ENCODE measurements at regions not wholly inside any gene's neighbourhood (a gene's known extent, or its start where the extent isn't known, plus 50 kb on each side); places are given as distances from the start of the nearest gene placed in this dataset.

GRCh38 chr1:228898582-228898992, 163.3 kb downstream of the RHOU start:
- DNase-seq: no peak

DNA sequence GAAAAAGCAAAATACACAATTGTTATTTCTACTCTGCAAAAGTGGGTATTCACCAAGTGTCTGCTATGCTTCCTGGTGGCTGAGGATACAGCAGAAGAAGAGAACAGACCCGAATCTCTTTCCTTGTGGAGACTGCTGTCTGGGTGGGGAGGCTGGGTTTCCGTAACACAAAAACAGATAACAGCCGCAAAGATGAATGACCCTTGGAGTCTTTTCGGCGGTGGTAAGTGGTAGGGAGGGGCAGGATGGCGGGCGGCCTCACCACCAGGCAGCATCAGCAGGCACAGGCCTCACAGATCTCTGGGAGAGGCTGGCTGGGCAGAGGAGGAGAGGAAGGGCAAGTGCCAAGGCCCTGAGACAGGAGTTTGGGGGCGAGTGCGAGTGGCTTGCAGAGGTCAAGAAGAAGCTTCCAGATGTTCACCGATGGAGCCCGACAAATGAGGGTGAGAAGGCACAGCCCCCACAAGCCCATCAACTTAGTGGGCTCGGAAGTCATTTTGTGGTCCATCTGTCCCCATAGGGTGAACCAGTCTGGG, 164.2 kb downstream of the RHOU start:
- DNase-seq: no peak

GRCh38 chr1:228900099-228900885, 165.0 kb downstream of the RHOU start:
- DNase-seq: peak; percentile 89

DNA sequence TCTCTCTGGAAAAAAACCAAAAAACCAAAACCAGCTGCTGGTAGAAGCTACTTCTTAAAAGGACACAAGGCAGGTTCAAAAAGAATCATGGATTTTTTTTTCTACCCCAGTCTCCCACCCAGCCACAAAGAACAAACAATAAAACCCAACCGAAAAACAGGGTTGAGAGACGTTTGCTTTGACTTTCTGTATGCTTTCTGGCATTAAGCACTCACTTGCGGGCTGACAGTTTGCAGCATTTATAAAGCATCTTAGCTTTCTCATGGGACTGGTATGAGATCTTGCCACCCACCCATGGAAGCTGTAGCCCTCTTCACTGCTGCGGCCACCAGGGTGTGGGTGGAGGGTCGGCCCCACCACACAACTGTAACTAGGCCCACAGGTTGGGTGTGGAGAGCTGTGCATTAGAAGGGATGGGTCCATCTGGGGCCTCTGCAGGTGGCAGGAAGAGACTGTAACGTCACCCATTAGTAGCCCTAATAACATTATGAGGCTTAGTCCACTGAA, 165.7 kb downstream of the RHOU start:
- no peak for DNase-seq

GRCh38 chr1:228901936-228902681, 166.8 kb downstream of the RHOU start:
- no peak for DNase-seq

GRCh38 chr1:228902781-228903433, 167.6 kb downstream of the RHOU start:
- DNase-seq: peak; percentile 66

GRCh38 chr1:228903434-228904071, 168.3 kb downstream of the RHOU start:
- DNase-seq: peak; percentile 65

DNA sequence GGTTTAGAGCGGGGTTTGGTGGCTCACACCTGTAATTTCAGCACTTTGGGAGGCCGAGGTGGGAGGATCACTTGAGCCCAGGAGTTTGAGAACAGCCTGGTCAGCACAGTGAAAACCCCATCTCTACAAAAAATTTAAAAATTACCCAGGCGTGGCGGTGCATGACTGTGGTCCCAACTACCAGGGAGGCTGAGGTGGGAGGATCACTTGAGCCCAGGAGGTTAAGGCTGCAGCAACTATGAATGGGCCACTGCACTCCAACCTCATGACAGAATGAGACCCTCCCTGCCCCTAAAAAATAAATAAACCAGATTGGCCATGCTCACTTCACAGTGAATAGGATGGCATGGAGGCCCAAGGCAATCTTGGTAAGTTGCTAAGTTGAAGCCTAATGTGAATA, 168.9 kb downstream of the RHOU start:
- no peak for DNase-seq

GRCh38 chr1:228905701-228906101, 170.4 kb downstream of the RHOU start:
- no peak for DNase-seq

- DNase-seq: no peak
These were observed 171.1 kb downstream of the RHOU start for GRCh38 chr1:228906223-228906860.

GRCh38 chr1:228911225-228912210, 176.2 kb downstream of the RHOU start:
- DNase-seq: no peak

- DNase-seq: no peak
These were observed 178.5 kb downstream of the RHOU start for GRCh38 chr1:228913626-228914414.

DNA sequence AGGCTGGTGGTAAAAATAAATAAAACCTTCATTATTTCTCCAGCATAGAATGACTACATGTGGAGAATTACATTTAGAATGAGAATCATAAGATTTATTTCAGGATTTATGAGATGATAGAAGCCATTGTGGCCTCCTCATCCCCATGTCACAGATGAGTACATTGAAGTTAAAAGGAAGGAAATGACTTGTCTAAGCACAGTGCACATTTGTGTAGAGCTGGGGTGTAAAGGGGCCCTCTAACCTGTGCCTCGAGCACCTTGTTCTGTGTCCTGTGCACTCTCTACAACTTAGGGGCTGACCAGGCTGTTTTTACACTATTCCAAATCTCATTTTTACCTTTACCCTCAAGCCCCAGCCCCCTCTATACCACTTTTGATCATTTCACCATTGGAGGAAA, 179.4 kb downstream of the RHOU start:
- no peak for DNase-seq

DNA sequence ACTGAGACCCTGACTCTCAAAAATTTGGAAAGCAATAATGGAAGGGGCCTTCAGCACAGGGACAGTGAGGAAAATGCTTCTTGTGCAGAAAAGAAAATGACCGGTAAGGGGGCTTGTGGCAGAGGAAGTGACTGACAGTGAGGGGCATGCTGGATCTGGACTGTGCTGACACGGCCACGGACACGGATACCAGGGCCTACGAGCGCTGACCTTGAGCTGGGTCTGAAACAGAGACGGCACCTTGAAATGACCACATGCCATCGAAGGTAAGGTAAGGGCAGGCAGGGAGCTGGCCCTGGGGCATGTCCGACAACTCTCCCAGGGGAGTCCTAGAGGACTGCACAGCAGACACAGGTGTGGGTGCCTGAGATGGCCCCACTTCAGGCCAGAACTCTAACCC, 182.1 kb downstream of the RHOU start:
- DNase-seq: no peak

DNA sequence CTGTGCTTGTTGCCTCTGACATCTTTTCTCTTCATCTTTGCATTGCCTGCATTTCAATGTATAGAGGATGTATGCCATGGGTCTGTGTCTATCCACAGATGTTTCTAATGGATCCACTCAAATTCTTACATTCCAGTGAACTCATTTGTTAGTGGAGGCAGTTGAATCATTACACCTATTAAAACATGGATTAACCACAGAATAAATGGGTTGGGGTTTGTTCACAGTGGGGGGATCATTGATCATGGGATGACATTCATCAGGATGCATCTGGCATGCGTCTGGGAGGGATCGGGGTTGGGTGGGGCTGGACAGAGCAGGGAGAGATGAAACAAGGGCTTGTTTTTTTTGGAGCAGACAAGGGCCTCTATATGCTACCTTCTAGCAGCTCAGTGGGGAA, 182.5 kb downstream of the RHOU start:
- DNase-seq: no peak

- no peak for DNase-seq
These were observed 183.1 kb downstream of the RHOU start for GRCh38 chr1:228918335-228918734.

DNA sequence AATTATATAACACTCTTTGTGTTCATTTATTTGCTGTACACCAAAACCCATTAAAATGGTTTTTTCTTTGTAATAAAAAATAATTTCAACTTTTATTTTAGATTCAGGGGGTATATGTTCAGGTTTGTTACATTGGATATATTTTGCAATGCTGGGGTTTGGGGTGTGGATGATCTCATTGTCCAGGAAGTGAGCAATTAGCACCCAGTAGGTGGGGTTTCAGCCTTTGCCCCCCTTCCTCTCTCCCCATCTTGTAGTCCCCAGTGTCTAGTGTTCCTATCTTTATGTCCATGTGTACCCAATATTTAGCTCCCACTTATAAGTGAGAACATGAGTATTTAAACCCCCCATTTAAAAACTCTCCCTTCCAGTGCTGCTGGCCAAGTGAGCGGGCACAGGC, 184.6 kb downstream of the RHOU start:
- no peak for DNase-seq

DNA sequence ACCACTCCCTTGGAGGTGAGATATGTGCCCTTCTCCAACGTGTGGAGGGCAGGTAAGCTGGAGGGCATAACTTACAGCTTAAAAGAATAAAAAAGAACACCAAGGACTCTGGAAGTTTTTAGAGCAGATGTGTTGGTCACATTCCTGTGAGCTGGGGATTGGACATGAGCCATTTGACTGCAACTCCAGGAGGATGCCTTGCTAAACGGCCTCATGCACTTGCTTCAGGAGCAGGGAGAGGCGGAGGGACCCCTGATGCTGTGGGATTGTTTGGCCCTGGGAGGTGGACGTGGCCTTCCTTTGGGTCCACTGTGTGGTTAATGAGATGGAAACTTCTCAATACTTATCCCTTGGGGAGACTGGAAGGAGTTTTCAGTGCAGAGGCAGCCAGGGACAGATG, 185.6 kb downstream of the RHOU start:
- DNase-seq: no peak

- no peak for DNase-seq
These were observed 186.2 kb downstream of the RHOU start for GRCh38 chr1:228921481-228921880.
